OCI-LY1 (cell line): ENCODE measurements at regions not wholly inside any gene's neighbourhood (a gene's known extent, or its start where the extent isn't known, plus 50 kb on each side); places are given as distances from the start of the nearest gene placed in this dataset.

Source experiments
- H2AFZ ChIP-seq: fragments of 200-600 bp; sonication (generic), shearing (Covaris generic); 2 replicates; pipeline ENCODE4 v1.6.0; 2014; ENCODE audit warnings: antibody characterized with exemption, mild to moderate bottlenecking, low read length
- H3F3A ChIP-seq: fragments of 200-600 bp; sonication (generic), shearing (Covaris generic); 2 replicates; pipeline ENCODE4 v1.6.0; 2014; ENCODE audit warnings: mild to moderate bottlenecking, antibody characterized with exemption, low read length, moderate library complexity; ENCODE audit not compliant: insufficient read depth
- H3K27ac ChIP-seq: fragments of 200-600 bp; sonication (generic); 2 replicates; pipeline ENCODE4 v1.5.1; 2014; ENCODE audit warnings: low read length, mixed run types, mild to moderate bottlenecking, low read depth; ENCODE audit not compliant: poor library complexity, severe bottlenecking
- H3K27me3 ChIP-seq: fragments of 200-600 bp; sonication (generic); 2 replicates; pipeline ENCODE4 v1.6.0; 2014; ENCODE audit warnings: antibody characterized with exemption, mild to moderate bottlenecking, low read length, moderate library complexity; ENCODE audit not compliant: insufficient read depth
- H3K36me3 ChIP-seq: fragments of 200-600 bp; sonication (generic); 2 replicates; pipeline ENCODE4 v1.6.1; 2014; ENCODE audit warnings: mild to moderate bottlenecking, antibody characterized with exemption, low read length, moderate library complexity, mixed read lengths; ENCODE audit not compliant: insufficient read depth
- H3K4me1 ChIP-seq: fragments of 200-600 bp; sonication (generic); 2 replicates; pipeline ENCODE4 v1.5.1; 2014; ENCODE audit warnings: mild to moderate bottlenecking, low read length, moderate library complexity; ENCODE audit not compliant: insufficient read depth, severe bottlenecking
- H3K4me2 ChIP-seq: fragments of 200-600 bp; sonication (generic), shearing (Covaris generic); 2 replicates; pipeline ENCODE4 v1.6.1; 2014; ENCODE audit warnings: low read length
- H3K4me3 ChIP-seq: fragments of 200-600 bp; sonication (generic); 2 replicates; pipeline ENCODE4 v1.5.1; 2014; ENCODE audit warnings: low read length, low read depth, mild to moderate bottlenecking, mixed read lengths; ENCODE audit not compliant: poor library complexity, severe bottlenecking
- H3K79me2 ChIP-seq: fragments of 200-600 bp; shearing (Covaris generic); 2 replicates; pipeline ENCODE4 v1.6.1; 2016; ENCODE audit warnings: mixed run types, low read length, mixed read lengths; ENCODE audit not compliant: insufficient read depth
- H3K9ac ChIP-seq: fragments of 200-600 bp; sonication (generic), shearing (Covaris generic); 2 replicates; pipeline ENCODE4 v1.6.1; 2014; ENCODE audit warnings: mild to moderate bottlenecking, low read length, mixed read lengths
- H3K9me2 ChIP-seq: fragments of 200-600 bp; sonication (generic), shearing (Covaris generic); 2 replicates; pipeline ENCODE4 v1.6.1; 2014; ENCODE audit warnings: low read depth, mild to moderate bottlenecking, low read length, mixed read lengths
- H3K9me3 ChIP-seq: fragments of 200-600 bp; shearing (Covaris generic); 2 replicates; pipeline ENCODE4 v1.6.1; 2014; ENCODE audit warnings: low read length, mixed read lengths
- H4K20me1 ChIP-seq: fragments of 200-600 bp; sonication (generic), shearing (Covaris generic); 2 replicates; pipeline ENCODE4 v1.6.0; 2016; ENCODE audit warnings: mild to moderate bottlenecking, low read length; ENCODE audit not compliant: insufficient read depth
- EZH2 ChIP-seq: fragments of 200-600 bp; sonication (generic), shearing (Covaris generic); IDR thresholded peaks from 2 replicates; pipeline ENCODE4 v1.8.0; 2017; ENCODE audit warnings: borderline replicate concordance, mixed run types, mild to moderate bottlenecking, antibody characterized with exemption, low read length, moderate library complexity, mixed read lengths
- TF ChIP-seq, protein P1 (sequence below): fragments of 200-600 bp; sonication (generic), shearing (Covaris generic); IDR thresholded peaks from 2 replicates; pipeline ENCODE4 v1.5.1; 2017; ENCODE audit warnings: mild to moderate bottlenecking, antibody characterized with exemption, low read length, moderate library complexity, mixed read lengths

DNA sequence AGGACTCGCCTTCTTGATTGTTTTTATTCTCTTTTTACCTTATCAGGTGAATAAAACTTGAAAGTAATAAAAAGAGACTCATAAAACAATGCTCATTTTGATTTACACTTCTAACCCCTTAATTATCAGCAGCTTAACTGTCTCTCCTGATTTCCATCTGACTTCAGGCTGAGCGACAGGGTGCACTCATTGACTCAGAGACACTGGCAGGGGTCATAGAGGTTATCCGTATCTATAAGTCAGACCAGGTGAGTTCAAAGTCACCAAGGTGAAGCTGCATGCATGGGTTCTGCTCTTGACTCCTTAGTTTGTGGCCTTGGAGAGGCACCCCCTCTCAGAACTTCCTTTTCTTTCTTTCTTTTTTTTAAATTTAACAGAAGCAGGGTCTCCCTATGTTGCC lies 116.4 kb upstream of the SLC34A2 start:
- TF ChIP-seq EZH2, result no peak
- TF ChIP-seq, protein P1, sequence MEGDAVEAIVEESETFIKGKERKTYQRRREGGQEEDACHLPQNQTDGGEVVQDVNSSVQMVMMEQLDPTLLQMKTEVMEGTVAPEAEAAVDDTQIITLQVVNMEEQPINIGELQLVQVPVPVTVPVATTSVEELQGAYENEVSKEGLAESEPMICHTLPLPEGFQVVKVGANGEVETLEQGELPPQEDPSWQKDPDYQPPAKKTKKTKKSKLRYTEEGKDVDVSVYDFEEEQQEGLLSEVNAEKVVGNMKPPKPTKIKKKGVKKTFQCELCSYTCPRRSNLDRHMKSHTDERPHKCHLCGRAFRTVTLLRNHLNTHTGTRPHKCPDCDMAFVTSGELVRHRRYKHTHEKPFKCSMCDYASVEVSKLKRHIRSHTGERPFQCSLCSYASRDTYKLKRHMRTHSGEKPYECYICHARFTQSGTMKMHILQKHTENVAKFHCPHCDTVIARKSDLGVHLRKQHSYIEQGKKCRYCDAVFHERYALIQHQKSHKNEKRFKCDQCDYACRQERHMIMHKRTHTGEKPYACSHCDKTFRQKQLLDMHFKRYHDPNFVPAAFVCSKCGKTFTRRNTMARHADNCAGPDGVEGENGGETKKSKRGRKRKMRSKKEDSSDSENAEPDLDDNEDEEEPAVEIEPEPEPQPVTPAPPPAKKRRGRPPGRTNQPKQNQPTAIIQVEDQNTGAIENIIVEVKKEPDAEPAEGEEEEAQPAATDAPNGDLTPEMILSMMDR, result no peak
- H3K9me3 ChIP-seq, result no peaks in the 10 kb centered on the region
- no peaks in the 10 kb centered on the region for H3F3A ChIP-seq
- H3K9me2 ChIP-seq, result no peaks in the 10 kb centered on the region
- no peaks in the 10 kb centered on the region for H3K79me2 ChIP-seq
- no peaks in the 10 kb centered on the region for H4K20me1 ChIP-seq
- H3K4me2 ChIP-seq, result no peak overlapping the region
- H3K36me3 ChIP-seq, result no peaks in the 10 kb centered on the region
- H2AFZ ChIP-seq, result no peak overlapping the region
- H3K4me1 ChIP-seq, result no peaks in the 10 kb centered on the region
- no peaks in the 10 kb centered on the region for H3K27me3 ChIP-seq
- no peak overlapping the region for H3K9ac ChIP-seq
- H3K27ac ChIP-seq, result no peak overlapping the region
- H3K4me3 ChIP-seq, result no peak overlapping the region

DNA sequence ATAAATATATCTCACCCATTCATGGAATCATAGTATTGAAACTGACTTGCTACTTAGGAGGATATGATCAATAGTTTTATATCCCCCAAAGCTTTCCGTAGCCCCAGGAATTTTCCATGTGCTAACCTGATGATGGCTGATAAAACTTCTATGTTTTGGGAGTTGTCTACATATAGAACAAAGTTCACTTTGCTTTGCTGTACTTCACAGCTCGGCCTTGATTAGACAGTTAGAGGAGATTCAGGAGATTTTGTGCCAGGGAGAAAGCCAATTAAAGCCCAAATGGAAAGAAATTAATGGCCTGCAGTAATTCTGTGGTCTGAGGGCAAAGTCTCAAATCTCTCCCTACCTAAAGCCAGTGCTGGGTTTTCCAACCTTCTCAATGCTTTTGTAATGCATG lies 114.9 kb upstream of the SLC34A2 start:
- no peak overlapping the region for H3K9ac ChIP-seq
- no peaks in the 10 kb centered on the region for H3K36me3 ChIP-seq
- no peaks in the 10 kb centered on the region for H3K9me3 ChIP-seq
- H3K27ac ChIP-seq, result no peak overlapping the region
- no peaks in the 10 kb centered on the region for H3F3A ChIP-seq
- no peak for TF ChIP-seq EZH2
- TF ChIP-seq, protein P1, result no peak
- no peak overlapping the region for H3K4me2 ChIP-seq
- H3K4me3 ChIP-seq, result no peak overlapping the region
- no peaks in the 10 kb centered on the region for H3K27me3 ChIP-seq
- H3K79me2 ChIP-seq, result no peaks in the 10 kb centered on the region
- H3K9me2 ChIP-seq, result no peaks in the 10 kb centered on the region
- no peaks in the 10 kb centered on the region for H4K20me1 ChIP-seq
- no peaks in the 10 kb centered on the region for H3K4me1 ChIP-seq
- no peak overlapping the region for H2AFZ ChIP-seq

DNA sequence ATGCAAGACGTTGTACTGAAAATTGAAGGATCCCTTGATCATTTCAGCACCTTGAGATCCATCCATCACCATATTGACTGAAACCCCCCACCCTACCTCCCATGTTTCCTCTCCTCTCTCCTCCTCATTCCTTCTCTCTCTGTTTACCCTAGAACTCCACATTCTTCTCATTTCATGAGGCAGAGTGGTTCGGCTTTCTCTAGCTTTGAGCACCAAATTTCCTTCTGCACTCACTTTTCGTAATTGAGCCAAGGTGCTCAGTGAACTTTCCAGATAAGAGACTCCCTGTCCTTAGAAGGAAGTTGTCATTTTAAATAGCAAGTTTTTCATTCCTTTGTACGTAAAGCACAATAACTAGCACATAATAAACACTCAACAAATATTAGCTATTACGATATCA lies 108.3 kb upstream of the SLC34A2 start:
- TF ChIP-seq, protein P1, result no peak
- no peak for TF ChIP-seq EZH2
- Histone ChIP-seq H3K9me2 (no peaks in the 10 kb centered on the region), H3K27ac (no peak overlapping the region), H3K36me3 (no peaks in the 10 kb centered on the region), H3K9ac (no peak overlapping the region), H3K79me2 (no peaks in the 10 kb centered on the region), H2AFZ (no peak overlapping the region), H3K4me3 (no peak overlapping the region), H3K9me3 (no peaks in the 10 kb centered on the region), H4K20me1 (no peaks in the 10 kb centered on the region), H3K4me1 (no peaks in the 10 kb centered on the region), H3F3A (no peaks in the 10 kb centered on the region), H3K4me2 (no peak overlapping the region), H3K27me3 (no peaks in the 10 kb centered on the region)
